Chondrocyte (in vitro differentiated cells): ENCODE measurements at regions not wholly inside any gene's neighbourhood (a gene's known extent, or its start where the extent isn't known, plus 50 kb on each side); places are given as distances from the start of the nearest gene placed in this dataset.

ENCODE experiments used
- DNase-seq: peaks from one replicate; pipeline ENCODE4 v3.0.0; 2021; ENCODE audit warnings: mixed read lengths, low spot score
- H3K27ac Mint-ChIP-seq: one replicate; pipeline ENCODE4 v1.8.0; 2021; ENCODE audit warnings: mild to moderate bottlenecking, moderate library complexity, mixed read lengths; ENCODE audit not compliant: unreplicated experiment
- H3K27me3 Mint-ChIP-seq: 2 replicates; pipeline ENCODE4 v1.8.0; 2021; ENCODE audit warnings: low read depth, mixed read lengths
- H3K36me3 Mint-ChIP-seq: 2 replicates; pipeline ENCODE4 v1.8.0; 2021; ENCODE audit warnings: low read depth, mixed read lengths
- H3K4me1 Mint-ChIP-seq: 2 replicates; pipeline ENCODE4 v1.8.0; 2021; ENCODE audit warnings: low read depth, mild to moderate bottlenecking, mixed read lengths
- H3K4me3 Mint-ChIP-seq: one replicate; pipeline ENCODE4 v1.8.0; 2021; ENCODE audit warnings: mild to moderate bottlenecking, moderate library complexity, mixed read lengths; ENCODE audit not compliant: unreplicated experiment
- H3K9me3 Mint-ChIP-seq: 2 replicates; pipeline ENCODE4 v1.8.0; 2021; ENCODE audit warnings: low read depth, mixed read lengths
- TF ChIP-seq, protein P1 (sequence below): fragments of 200-600 bp; sonication (generic); IDR thresholded peaks from 2 replicates; pipeline ENCODE4 v1.5.0; 2021; ENCODE audit warnings: antibody characterized with exemption, mild to moderate bottlenecking, moderate library complexity

DNA sequence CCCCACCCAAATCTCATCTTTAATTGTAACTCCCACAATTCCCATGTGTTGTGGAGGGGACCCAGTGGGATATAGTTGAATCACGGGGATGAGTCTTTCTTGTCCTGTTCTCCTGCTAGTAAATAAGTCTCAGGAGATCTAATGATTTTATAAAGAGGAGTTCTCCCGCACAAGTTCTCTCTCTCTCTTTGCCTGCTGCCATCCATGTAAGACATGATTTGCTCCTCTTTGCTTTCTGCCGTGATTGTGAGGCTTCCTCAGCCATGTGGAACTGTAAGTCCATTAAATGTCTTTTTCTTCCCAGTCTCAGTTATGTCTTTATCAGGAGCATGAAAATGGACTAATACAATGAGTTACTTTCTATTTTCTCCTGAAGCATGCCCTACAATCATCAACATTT lies 1158.5 kb downstream of the CDH18 start:
- DNase-seq: no peak
- no peaks in the 10 kb centered on the region for H3K4me1 Mint-ChIP-seq
- peaks cover 6% of the 10 kb centered on the region for H3K27me3 Mint-ChIP-seq
- no peaks in the 10 kb centered on the region for H3K36me3 Mint-ChIP-seq
- no peak overlapping the region for H3K27ac Mint-ChIP-seq
- H3K4me3 Mint-ChIP-seq: no peak overlapping the region
- TF ChIP-seq, protein P1, sequence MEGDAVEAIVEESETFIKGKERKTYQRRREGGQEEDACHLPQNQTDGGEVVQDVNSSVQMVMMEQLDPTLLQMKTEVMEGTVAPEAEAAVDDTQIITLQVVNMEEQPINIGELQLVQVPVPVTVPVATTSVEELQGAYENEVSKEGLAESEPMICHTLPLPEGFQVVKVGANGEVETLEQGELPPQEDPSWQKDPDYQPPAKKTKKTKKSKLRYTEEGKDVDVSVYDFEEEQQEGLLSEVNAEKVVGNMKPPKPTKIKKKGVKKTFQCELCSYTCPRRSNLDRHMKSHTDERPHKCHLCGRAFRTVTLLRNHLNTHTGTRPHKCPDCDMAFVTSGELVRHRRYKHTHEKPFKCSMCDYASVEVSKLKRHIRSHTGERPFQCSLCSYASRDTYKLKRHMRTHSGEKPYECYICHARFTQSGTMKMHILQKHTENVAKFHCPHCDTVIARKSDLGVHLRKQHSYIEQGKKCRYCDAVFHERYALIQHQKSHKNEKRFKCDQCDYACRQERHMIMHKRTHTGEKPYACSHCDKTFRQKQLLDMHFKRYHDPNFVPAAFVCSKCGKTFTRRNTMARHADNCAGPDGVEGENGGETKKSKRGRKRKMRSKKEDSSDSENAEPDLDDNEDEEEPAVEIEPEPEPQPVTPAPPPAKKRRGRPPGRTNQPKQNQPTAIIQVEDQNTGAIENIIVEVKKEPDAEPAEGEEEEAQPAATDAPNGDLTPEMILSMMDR: no peak
- peaks cover 3% of the 10 kb centered on the region for H3K9me3 Mint-ChIP-seq

DNA sequence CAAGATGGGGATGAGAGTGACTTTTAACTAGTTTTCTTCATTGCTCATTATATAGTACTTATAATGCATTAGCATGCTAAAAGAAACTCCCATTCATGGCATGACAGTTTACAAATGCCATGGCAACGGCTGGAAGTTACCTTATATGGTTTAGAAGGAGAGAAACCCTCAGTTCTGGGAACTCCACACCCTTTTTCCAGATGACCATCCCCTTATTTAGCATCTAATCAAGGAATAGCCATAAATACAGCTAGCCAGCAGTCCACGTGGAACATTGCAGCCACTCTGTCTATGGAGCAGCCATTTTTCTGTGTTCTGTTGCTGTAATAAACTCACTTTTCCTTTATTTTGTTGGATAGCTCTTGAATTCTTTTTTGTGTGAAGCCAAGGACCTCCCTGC lies 1137.8 kb downstream of the CDH18 start:
- no peaks in the 10 kb centered on the region for H3K4me1 Mint-ChIP-seq
- no peaks in the 10 kb centered on the region for H3K36me3 Mint-ChIP-seq
- no peak for DNase-seq
- H3K27me3 Mint-ChIP-seq: no peaks in the 10 kb centered on the region
- H3K9me3 Mint-ChIP-seq: peaks cover 2% of the 10 kb centered on the region
- H3K4me3 Mint-ChIP-seq: no peak overlapping the region
- TF ChIP-seq, protein P1: no peak
- H3K27ac Mint-ChIP-seq: no peak overlapping the region

DNA sequence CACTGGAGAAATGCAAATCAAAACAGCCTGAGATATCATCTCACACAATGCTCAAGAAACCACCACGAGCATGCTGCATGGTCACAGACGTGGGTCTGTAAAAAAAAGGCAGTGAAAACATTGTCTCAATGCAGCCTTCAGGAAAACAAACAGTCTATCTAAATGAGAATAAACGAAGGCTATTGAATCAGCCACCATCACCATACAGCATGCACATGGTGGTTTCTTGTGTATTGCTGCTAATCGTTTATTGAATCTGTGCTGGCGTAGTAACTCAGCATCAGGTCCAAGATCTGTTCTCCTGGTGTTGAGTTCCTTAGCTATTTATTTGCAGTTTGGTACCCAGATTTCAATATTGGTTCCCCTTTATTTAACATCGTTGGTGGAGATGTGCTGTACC lies 1115.0 kb downstream of the CDH18 start:
- Mint-ChIP-seq H3K27ac (no peak overlapping the region), H3K9me3 (no peaks in the 10 kb centered on the region), H3K36me3 (no peaks in the 10 kb centered on the region), H3K4me3 (no peak overlapping the region), H3K4me1 (no peaks in the 10 kb centered on the region), H3K27me3 (peaks cover 3% of the 10 kb centered on the region)
- TF ChIP-seq, protein P1: no peak
- DNase-seq: no peak

DNA sequence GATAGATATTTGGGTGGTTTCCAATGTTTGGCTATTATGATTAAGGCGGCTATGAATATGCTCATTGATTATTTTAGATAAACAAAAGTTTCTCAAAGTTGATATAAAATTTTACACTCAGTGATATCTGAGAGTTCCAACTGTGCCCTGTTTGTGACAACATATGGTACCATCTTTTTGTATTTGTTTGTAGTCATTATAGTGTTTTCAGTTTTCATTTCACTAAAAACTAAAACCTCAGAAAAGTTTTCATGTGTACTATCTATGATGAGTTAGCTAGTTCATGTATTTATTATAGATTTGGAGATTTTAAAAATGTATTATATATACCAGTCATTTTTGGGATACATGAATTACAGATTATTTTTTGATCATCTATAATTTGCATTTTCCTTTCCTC lies 1111.4 kb downstream of the CDH18 start:
- Mint-ChIP-seq H3K4me1 (no peaks in the 10 kb centered on the region), H3K27me3 (peaks cover 3% of the 10 kb centered on the region), H3K4me3 (no peak overlapping the region), H3K9me3 (no peaks in the 10 kb centered on the region), H3K27ac (no peak overlapping the region), H3K36me3 (no peaks in the 10 kb centered on the region)
- DNase-seq: no peak
- TF ChIP-seq, protein P1: no peak

DNA sequence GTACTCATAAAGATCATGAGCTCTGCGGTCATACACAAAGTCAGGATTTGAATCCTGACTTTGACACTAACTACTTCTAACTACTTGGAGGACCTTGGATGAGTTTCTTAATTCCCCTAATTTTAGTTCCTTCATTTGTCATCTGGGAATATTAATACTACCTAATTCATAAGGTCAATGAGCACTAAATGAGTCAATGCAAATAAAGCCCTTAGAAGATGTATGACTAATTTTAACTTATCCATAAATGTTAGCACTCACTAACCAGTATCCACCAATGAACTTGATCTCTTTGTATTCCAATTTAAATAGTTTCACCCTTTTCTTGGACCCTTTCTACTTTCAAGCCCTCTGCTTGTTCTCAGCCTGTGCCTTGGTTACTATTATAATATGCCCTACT lies 1106.4 kb downstream of the CDH18 start:
- Mint-ChIP-seq H3K27me3 (peaks cover 6% of the 10 kb centered on the region), H3K4me1 (no peaks in the 10 kb centered on the region), H3K27ac (no peak overlapping the region), H3K36me3 (no peaks in the 10 kb centered on the region), H3K9me3 (no peaks in the 10 kb centered on the region), H3K4me3 (no peak overlapping the region)
- TF ChIP-seq, protein P1: no peak
- DNase-seq: no peak
